Activated B cell treated with CpG ODN at 0.5 μM for 24 hours (primary cell): ENCODE measurements at regions not wholly inside any gene's neighbourhood (a gene's known extent, or its start where the extent isn't known, plus 50 kb on each side); places are given as distances from the start of the nearest gene placed in this dataset.

Experiments used
- ATAC-seq: fragments of 200-7000 bp; cut with Tn5 transposase; one replicate; pipeline ENCODE4 v1.10.0; 2021; ENCODE audit warnings: low read depth, mild to moderate bottlenecking, moderate library complexity
- CTCF ChIA-PET: fragments of 350-600 bp; sonication (Branson Sonifier 250); formaldehyde crosslinking; loops from one replicate; lab custom pipeline; 2021; ENCODE audit warnings: antibody characterized with exemption; lab: Charles Lee
- POLR2A ChIA-PET: fragments of 350-600 bp; sonication (Branson Sonifier 250); formaldehyde crosslinking; loops from one replicate; lab custom pipeline; 2021; ENCODE audit warnings: antibody characterized with exemption; lab: Charles Lee
- DNase-seq: peaks from one replicate; pipeline ENCODE4 v3.0.0; 2022
- H3K27ac Mint-ChIP-seq: one replicate; pipeline ENCODE4 v1.8.0; 2020; ENCODE audit warnings: mixed read lengths
- H3K27me3 Mint-ChIP-seq: one replicate; pipeline ENCODE4 v1.8.0; 2021; ENCODE audit warnings: mixed read lengths
- H3K36me3 Mint-ChIP-seq: one replicate; pipeline ENCODE4 v1.8.0; 2021; ENCODE audit warnings: low read depth, mixed read lengths
- H3K4me1 Mint-ChIP-seq: one replicate; pipeline ENCODE4 v1.8.0; 2021; ENCODE audit warnings: mixed read lengths
- H3K4me3 Mint-ChIP-seq: one replicate; pipeline ENCODE4 v1.8.0; 2020; ENCODE audit warnings: mild to moderate bottlenecking, mixed read lengths
- H3K9me3 Mint-ChIP-seq: one replicate; pipeline ENCODE4 v1.8.0; 2020; ENCODE audit warnings: mixed read lengths
- intact Hi-C: fragments of 100-400 bp; cut with micrococcal nuclease; formaldehyde crosslinking; loops from one replicate; pipeline ENCODE4 v1.15.1; 2024
- TF ChIP-seq, protein P1 (sequence below): fragments of 200-600 bp; IDR thresholded peaks from one replicate; pipeline ENCODE4 v1.8.0; 2022; ENCODE audit warnings: antibody characterized with exemption, mild to moderate bottlenecking

DNA sequence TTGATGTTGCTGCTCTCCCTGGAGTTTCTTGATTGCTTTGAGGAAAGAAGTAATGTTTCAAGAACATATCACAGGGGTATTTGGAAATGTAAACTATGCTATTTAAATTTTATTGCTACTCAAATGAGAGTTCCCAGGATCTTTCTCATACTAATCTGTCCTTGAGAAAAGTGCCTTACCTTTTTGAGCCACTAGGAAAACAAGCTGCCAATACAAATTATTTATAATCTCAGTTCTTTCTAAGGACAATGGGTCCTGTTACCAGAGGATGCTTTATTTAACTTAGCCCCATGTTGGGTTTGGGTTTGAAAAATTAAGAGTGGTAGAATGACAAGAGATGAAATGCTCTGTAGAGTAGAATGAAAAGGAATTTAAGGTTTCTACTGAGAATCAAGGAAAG lies 258.2 kb upstream of the PRKD1 start:
- Mint-ChIP-seq H3K4me3 (no peak overlapping the region), H3K9me3 (no peaks in the 10 kb centered on the region), H3K4me1 (no peaks in the 10 kb centered on the region), H3K27me3 (no peaks in the 10 kb centered on the region), H3K36me3 (no peaks in the 10 kb centered on the region), H3K27ac (no peak overlapping the region)
- CTCF ChIA-PET, result no interaction called here
- ATAC-seq, result no peak
- POLR2A ChIA-PET, result no interaction called here
- TF ChIP-seq, protein P1, sequence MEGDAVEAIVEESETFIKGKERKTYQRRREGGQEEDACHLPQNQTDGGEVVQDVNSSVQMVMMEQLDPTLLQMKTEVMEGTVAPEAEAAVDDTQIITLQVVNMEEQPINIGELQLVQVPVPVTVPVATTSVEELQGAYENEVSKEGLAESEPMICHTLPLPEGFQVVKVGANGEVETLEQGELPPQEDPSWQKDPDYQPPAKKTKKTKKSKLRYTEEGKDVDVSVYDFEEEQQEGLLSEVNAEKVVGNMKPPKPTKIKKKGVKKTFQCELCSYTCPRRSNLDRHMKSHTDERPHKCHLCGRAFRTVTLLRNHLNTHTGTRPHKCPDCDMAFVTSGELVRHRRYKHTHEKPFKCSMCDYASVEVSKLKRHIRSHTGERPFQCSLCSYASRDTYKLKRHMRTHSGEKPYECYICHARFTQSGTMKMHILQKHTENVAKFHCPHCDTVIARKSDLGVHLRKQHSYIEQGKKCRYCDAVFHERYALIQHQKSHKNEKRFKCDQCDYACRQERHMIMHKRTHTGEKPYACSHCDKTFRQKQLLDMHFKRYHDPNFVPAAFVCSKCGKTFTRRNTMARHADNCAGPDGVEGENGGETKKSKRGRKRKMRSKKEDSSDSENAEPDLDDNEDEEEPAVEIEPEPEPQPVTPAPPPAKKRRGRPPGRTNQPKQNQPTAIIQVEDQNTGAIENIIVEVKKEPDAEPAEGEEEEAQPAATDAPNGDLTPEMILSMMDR, result no peak
- intact Hi-C loops, result no loop called here
- no peak for DNase-seq

DNA sequence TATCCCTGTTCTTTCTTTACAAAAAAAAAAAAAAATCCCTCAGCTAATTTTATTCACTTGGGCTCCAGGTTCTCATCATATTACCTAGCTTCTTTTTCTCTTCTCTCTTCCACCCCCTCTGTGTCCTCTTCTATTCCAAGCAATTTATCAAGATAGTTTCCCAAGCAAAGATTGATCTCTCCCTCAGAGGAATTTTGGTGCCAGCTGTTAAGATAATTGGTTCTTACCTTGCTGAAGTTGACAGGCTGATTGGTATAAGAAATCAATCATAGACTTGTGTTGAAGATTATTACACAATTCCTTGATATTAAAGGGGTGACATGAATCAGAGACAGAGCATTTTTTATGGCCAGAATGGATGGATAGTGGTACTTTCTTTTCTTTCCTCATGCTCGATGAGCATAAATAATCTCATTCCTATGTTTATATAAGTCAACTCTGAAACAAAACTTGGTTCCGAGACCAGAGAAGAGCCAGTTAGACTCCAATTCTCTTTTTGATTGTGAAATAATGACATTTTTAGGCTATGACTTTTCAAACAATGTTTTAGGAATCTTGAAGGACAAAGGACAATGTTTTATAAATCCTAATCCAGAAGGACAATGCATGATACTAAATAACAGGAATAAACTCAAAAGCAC lies 264.1 kb upstream of the PRKD1 start:
- H3K4me3 Mint-ChIP-seq, result no peak overlapping the region
- no peaks in the 10 kb centered on the region for H3K27me3 Mint-ChIP-seq
- no peak for ATAC-seq
- H3K36me3 Mint-ChIP-seq, result no peaks in the 10 kb centered on the region
- POLR2A ChIA-PET, result no interaction called here
- no peaks in the 10 kb centered on the region for H3K9me3 Mint-ChIP-seq
- TF ChIP-seq, protein P1, result no peak
- H3K4me1 Mint-ChIP-seq, result no peaks in the 10 kb centered on the region
- intact Hi-C loops, result no loop called here
- no peak overlapping the region for H3K27ac Mint-ChIP-seq
- CTCF ChIA-PET, result no interaction called here
- no peak for DNase-seq

DNA sequence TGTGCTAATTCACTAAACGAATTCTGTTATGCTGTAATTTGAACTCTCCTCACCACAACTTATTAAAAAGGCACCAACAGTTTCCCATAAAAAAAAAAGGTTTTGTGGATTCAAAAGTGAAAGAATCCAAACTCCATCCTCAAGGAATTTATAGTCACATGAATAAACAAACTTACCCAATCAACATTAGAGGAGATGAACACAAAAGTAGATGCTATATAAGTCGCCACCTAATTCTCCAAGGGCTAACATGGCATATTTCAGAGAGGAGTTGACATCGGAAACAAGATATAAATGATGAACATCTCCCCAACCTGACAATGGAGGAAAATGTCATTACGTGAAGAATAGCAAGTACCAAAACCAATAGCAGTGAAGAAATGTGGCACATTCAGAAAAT lies 265.5 kb upstream of the PRKD1 start:
- H3K36me3 Mint-ChIP-seq, result no peaks in the 10 kb centered on the region
- no peaks in the 10 kb centered on the region for H3K9me3 Mint-ChIP-seq
- H3K4me3 Mint-ChIP-seq, result no peak overlapping the region
- H3K4me1 Mint-ChIP-seq, result no peaks in the 10 kb centered on the region
- intact Hi-C loops, result no loop called here
- ChIA-PET POLR2A (no interaction called here), CTCF (no interaction called here)
- TF ChIP-seq, protein P1, result no peak
- no peak for ATAC-seq
- DNase-seq, result no peak
- no peak overlapping the region for H3K27ac Mint-ChIP-seq
- H3K27me3 Mint-ChIP-seq, result no peaks in the 10 kb centered on the region

DNA sequence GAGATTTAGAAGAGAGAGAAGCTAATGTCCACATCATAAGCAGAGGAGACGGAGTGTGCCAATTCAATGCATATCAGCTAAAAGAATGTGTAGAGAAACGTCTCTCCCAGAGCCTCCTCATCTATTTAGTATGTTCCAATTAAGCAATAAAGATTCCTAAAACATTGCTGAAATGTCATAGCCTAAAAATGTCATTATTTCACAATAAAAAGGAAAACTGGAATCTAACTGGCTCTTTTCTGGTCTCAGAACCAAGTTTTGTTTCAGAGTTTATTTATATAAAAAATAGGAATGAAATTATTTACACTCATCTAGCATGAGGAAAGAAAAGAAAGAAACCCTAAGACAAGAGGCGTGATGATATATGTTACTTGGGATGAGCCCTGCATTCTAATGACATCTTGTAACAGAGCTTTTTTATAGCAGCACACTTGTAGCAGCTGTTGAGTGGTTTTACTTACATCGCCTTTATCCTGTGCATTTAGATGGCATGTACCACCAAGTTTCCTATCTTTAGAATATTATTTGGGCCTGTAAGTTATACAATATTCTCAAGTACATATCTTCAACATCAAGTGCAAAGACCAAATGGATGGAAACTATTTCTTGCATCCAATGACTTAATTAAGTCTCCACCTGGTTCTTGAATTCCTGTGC lies 266.3 kb upstream of the PRKD1 start:
- Mint-ChIP-seq H3K4me3 (no peak overlapping the region), H3K9me3 (no peaks in the 10 kb centered on the region), H3K4me1 (no peaks in the 10 kb centered on the region), H3K27me3 (no peaks in the 10 kb centered on the region), H3K36me3 (no peaks in the 10 kb centered on the region), H3K27ac (no peak overlapping the region)
- POLR2A ChIA-PET, result no interaction called here
- no peak for DNase-seq
- no peak for ATAC-seq
- TF ChIP-seq, protein P1, result no peak
- CTCF ChIA-PET, result no interaction called here
- intact Hi-C loops, result no loop called here

DNA sequence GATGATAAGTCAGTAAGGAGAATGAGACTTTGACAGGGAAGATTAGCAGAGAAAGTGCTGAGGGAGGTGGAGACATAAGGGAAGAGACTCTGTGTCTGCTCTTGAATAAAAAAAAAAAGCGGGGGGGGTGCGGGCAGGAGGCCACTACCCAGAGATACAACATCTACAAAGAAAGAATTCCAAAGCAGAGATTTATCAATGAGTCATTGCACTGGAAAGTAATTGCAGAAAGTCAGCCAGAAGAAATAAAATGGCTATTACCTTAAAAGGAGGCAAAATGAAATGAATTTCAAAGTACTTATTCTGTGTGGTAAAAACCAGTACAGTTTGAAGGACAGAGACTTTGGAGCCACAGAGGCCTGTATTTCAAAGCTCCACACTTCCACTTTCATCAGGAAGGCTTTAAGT lies 267.1 kb upstream of the PRKD1 start:
- ATAC-seq (no peak), DNase-seq (no peak)
- POLR2A ChIA-PET, result no interaction called here
- no peak overlapping the region for H3K4me3 Mint-ChIP-seq
- no peaks in the 10 kb centered on the region for H3K4me1 Mint-ChIP-seq
- CTCF ChIA-PET, result no interaction called here
- TF ChIP-seq, protein P1, result no peak
- H3K9me3 Mint-ChIP-seq, result no peaks in the 10 kb centered on the region
- no peaks in the 10 kb centered on the region for H3K27me3 Mint-ChIP-seq
- H3K27ac Mint-ChIP-seq, result no peak overlapping the region
- H3K36me3 Mint-ChIP-seq, result no peaks in the 10 kb centered on the region
- intact Hi-C loops, result no loop called here
